Neural cell (in vitro differentiated cells): ENCODE measurements at regions not wholly inside any gene's neighbourhood (a gene's known extent, or its start where the extent isn't known, plus 50 kb on each side); places are given as distances from the start of the nearest gene placed in this dataset.
"Not testable (repeated sequence)": the region's sequence is repeated elsewhere in the genome, so short reads cannot be mapped to it uniquely, and the experiment has no call there.

Experiments
- CTCF ChIP-seq: fragments of 450-650 bp; IDR thresholded peaks from 2 replicates; pipeline ENCODE4 v1.5.1; 2014; ENCODE audit warnings: antibody characterized with exemption, mild to moderate bottlenecking, moderate library complexity; ENCODE audit not compliant: poor library complexity, severe bottlenecking
- EP300 ChIP-seq: fragments of 450-650 bp; conservative IDR thresholded peaks from 2 replicates; pipeline ENCODE4 v1.6.1; 2014; ENCODE audit warnings: antibody characterized with exemption, mild to moderate bottlenecking, moderate library complexity; ENCODE audit not compliant: poor library complexity, severe bottlenecking
- POLR2AphosphoS5 ChIP-seq: IDR thresholded peaks from 2 replicates; pipeline ENCODE4 v1.6.1; 2012
- REST ChIP-seq: IDR thresholded peaks from 2 replicates; pipeline ENCODE4 v1.6.1; 2012; ENCODE audit warnings: borderline replicate concordance
- TAF1 ChIP-seq: IDR thresholded peaks from 2 replicates; pipeline ENCODE4 v1.6.1; 2012; ENCODE audit warnings: low read depth

DNA sequence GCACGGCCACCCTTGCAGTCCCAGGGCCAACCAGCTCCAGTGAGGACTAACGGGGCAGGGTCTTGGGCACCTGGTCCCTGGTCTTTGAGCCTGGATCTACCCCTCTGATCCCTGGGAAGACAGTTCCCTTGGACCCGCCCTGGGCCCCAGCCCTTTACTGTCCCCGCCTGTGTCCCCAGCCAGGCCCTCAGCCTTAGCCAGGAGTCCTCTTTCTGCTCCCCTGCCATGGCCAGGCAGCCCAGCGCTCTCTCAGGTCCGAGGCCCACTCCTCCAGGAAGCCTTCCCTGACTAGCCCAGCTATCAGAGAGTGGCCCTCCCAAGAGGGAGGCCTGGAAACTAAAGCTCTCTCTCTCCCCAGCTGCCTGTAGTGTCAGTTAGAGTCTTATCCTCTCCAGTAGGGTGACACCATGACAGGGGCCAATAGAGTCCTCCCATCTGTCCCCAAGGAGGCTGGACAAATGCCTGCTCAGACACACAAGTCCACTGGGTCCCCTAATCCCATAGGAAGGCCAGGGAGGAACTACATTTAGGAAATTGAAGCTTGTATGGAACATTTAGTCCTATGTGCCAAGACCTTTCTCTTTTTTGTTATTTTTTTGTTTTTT lies 87.8 kb downstream of the NSUN5 start:
- not testable (repeated sequence) for TF ChIP-seq POLR2AphosphoS5, CTCF, TAF1, REST, EP300
